ENCODE measurements at regions not wholly inside any gene's neighbourhood (a gene's known extent, or its start where the extent isn't known, plus 50 kb on each side); places are given as distances from the start of the nearest gene placed in this dataset.

- 58% methylated on average over 4 of the region's 4 CpGs for WGBS
- Histone ChIP-seq H3K4me1 (ENCODE audit: control insufficient read depth in 4 of 4, insufficient read depth in 4 of 4, low read length in 3 of 4) (no peaks in the 10 kb centered on the region), H3K27ac (ENCODE audit: low read depth in 1 of 2, low read length in 2 of 2) (no peak overlapping the region), H3K9me3 (ENCODE audit: control insufficient read depth in 4 of 4, low read length in 3 of 4) (peaks cover 0 to 2% (median 0%) of the 10 kb centered on the region in 4 donors), H3K36me3 (ENCODE audit: control insufficient read depth in 4 of 4, insufficient read depth in 3 of 4, low read depth in 1 of 4, low read length in 3 of 4) (no peaks in the 10 kb centered on the region), H3K9ac (ENCODE audit: low read depth in 1 of 2, low read length in 2 of 2) (no peak overlapping the region), H3K27me3 (ENCODE audit: control insufficient read depth in 4 of 4, insufficient read depth in 4 of 4, low read length in 3 of 4) (no peaks in the 10 kb centered on the region), H3K4me3 (ENCODE audit: low read depth in 1 of 3, low read length in 3 of 3) (no peak overlapping the region)
- TF ChIP-seq EGR1 (IDR thresholded peaks at IDR 0.05; ENCODE audit: low read depth in 2 of 2) = no peak
- no peak for TF ChIP-seq RXRA (IDR thresholded peaks at IDR 0.05)
- TF ChIP-seq, protein P1, sequence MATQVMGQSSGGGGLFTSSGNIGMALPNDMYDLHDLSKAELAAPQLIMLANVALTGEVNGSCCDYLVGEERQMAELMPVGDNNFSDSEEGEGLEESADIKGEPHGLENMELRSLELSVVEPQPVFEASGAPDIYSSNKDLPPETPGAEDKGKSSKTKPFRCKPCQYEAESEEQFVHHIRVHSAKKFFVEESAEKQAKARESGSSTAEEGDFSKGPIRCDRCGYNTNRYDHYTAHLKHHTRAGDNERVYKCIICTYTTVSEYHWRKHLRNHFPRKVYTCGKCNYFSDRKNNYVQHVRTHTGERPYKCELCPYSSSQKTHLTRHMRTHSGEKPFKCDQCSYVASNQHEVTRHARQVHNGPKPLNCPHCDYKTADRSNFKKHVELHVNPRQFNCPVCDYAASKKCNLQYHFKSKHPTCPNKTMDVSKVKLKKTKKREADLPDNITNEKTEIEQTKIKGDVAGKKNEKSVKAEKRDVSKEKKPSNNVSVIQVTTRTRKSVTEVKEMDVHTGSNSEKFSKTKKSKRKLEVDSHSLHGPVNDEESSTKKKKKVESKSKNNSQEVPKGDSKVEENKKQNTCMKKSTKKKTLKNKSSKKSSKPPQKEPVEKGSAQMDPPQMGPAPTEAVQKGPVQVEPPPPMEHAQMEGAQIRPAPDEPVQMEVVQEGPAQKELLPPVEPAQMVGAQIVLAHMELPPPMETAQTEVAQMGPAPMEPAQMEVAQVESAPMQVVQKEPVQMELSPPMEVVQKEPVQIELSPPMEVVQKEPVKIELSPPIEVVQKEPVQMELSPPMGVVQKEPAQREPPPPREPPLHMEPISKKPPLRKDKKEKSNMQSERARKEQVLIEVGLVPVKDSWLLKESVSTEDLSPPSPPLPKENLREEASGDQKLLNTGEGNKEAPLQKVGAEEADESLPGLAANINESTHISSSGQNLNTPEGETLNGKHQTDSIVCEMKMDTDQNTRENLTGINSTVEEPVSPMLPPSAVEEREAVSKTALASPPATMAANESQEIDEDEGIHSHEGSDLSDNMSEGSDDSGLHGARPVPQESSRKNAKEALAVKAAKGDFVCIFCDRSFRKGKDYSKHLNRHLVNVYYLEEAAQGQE (IDR thresholded peaks at IDR 0.05) = no peak
- no peak for TF ChIP-seq FOXA1 (IDR thresholded peaks at IDR 0.05)
- no peak for TF ChIP-seq NR2F2 (IDR thresholded peaks at IDR 0.05)
- TF ChIP-seq RAD21 (IDR thresholded peaks at IDR 0.05) = no peak
- TF ChIP-seq, protein P2, sequence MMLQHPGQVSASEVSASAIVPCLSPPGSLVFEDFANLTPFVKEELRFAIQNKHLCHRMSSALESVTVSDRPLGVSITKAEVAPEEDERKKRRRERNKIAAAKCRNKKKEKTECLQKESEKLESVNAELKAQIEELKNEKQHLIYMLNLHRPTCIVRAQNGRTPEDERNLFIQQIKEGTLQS (IDR thresholded peaks at IDR 0.05) = no peak
- no peak for TF ChIP-seq HNF4A (conservative IDR thresholded peaks at IDR 0.05)
- TF ChIP-seq, protein P3, sequence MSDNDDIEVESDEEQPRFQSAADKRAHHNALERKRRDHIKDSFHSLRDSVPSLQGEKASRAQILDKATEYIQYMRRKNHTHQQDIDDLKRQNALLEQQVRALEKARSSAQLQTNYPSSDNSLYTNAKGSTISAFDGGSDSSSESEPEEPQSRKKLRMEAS (IDR thresholded peaks at IDR 0.05) = no peak
- TF ChIP-seq JUND (IDR thresholded peaks at IDR 0.05) = no peak
- TF ChIP-seq CTCF (IDR thresholded peaks at IDR 0.05; ENCODE audit: low read depth, low read length, missing input control) = no peak
- TF ChIP-seq SP1 (IDR thresholded peaks at IDR 0.05) = no peak
- no peak for TF ChIP-seq GABPA (IDR thresholded peaks at IDR 0.05 in 1 of 2, conservative IDR thresholded peaks at IDR 0.05 in 1 of 2)
- no peak for TF ChIP-seq TAF1 (conservative IDR thresholded peaks at IDR 0.05)
- no peak for TF ChIP-seq FOXA2 (IDR thresholded peaks at IDR 0.05)
- TF ChIP-seq, protein P4, sequence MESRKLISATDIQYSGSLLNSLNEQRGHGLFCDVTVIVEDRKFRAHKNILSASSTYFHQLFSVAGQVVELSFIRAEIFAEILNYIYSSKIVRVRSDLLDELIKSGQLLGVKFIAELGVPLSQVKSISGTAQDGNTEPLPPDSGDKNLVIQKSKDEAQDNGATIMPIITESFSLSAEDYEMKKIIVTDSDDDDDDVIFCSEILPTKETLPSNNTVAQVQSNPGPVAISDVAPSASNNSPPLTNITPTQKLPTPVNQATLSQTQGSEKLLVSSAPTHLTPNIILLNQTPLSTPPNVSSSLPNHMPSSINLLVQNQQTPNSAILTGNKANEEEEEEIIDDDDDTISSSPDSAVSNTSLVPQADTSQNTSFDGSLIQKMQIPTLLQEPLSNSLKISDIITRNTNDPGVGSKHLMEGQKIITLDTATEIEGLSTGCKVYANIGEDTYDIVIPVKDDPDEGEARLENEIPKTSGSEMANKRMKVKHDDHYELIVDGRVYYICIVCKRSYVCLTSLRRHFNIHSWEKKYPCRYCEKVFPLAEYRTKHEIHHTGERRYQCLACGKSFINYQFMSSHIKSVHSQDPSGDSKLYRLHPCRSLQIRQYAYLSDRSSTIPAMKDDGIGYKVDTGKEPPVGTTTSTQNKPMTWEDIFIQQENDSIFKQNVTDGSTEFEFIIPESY (IDR thresholded peaks at IDR 0.05) = no peak
- DNase-seq (ENCODE audit: low spot score) = no peak
These were observed 1999.4 kb downstream of the MRPL39 start for GRCh38 chr21:23607782-23608431.
